GM19035 (cell line): ENCODE measurements at regions not wholly inside any gene's neighbourhood (a gene's known extent, or its start where the extent isn't known, plus 50 kb on each side); places are given as distances from the start of the nearest gene placed in this dataset.

Experiments used
- ATAC-seq: cut with Tn5 transposase; IDR thresholded peaks from one replicate; pipeline ENCODE4 v1.9.1; 2021; ENCODE audit not compliant: unreplicated experiment

- no peak for ATAC-seq
Measured at GRCh38 chr4:158010361-158010760, 162.5 kb downstream of the GASK1B start.

- ATAC-seq, result no peak
Measured at GRCh38 chr4:158008551-158009218, 164.1 kb downstream of the GASK1B start.

- no peak for ATAC-seq
Measured at GRCh38 chr4:158007566-158007965, 165.3 kb downstream of the GASK1B start.

GRCh38 chr4:158006990-158007389 is 165.8 kb downstream of the GASK1B start:
- no peak for ATAC-seq

GRCh38 chr4:158005021-158005420 is 167.8 kb downstream of the GASK1B start:
- no peak for ATAC-seq

- no peak for ATAC-seq
Measured at GRCh38 chr4:158004101-158004500, 168.7 kb downstream of the GASK1B start.

GRCh38 chr4:158003212-158003611 is 169.6 kb downstream of the GASK1B start:
- no peak for ATAC-seq

- no peak for ATAC-seq
Measured at GRCh38 chr4:158002173-158002572, 170.7 kb downstream of the GASK1B start.

- no peak for ATAC-seq
Measured at GRCh38 chr4:158001756-158002155, 171.1 kb downstream of the GASK1B start.

GRCh38 chr4:157999723-158000122 is 173.1 kb downstream of the GASK1B start:
- no peak for ATAC-seq

- no peak for ATAC-seq
Measured at GRCh38 chr4:157997296-157997695, 175.5 kb downstream of the GASK1B start.

- ATAC-seq, result no peak
Measured at GRCh38 chr4:157996061-157997028, 176.5 kb downstream of the GASK1B start.

- ATAC-seq, result no peak
Measured at GRCh38 chr4:157994863-157995262, 178.0 kb downstream of the GASK1B start.

GRCh38 chr4:157992948-157993839 is 179.6 kb downstream of the GASK1B start:
- ATAC-seq, result no peak

GRCh38 chr4:157992038-157992705 is 180.7 kb downstream of the GASK1B start:
- no peak for ATAC-seq

- no peak for ATAC-seq
Measured at GRCh38 chr4:157988641-157989040, 184.2 kb downstream of the GASK1B start.

- no peak for ATAC-seq
Measured at GRCh38 chr4:157984285-157984911, 188.4 kb downstream of the GASK1B start.

- no peak for ATAC-seq
Measured at GRCh38 chr4:157983300-157983699, 189.5 kb downstream of the GASK1B start.

- no peak for ATAC-seq
Measured at GRCh38 chr4:157980158-157980557, 192.7 kb downstream of the GASK1B start.
